NCI-H1436 (cell line): ENCODE measurements at regions not wholly inside any gene's neighbourhood (a gene's known extent, or its start where the extent isn't known, plus 50 kb on each side); places are given as distances from the start of the nearest gene placed in this dataset.
"Not testable (repeated sequence)": the region's sequence is repeated elsewhere in the genome, so short reads cannot be mapped to it uniquely, and the experiment has no call there.

Experiments
- DNase-seq: peaks from one replicate; lab custom pipeline; 2025; lab: John Stamatoyannopoulos, UW

DNA sequence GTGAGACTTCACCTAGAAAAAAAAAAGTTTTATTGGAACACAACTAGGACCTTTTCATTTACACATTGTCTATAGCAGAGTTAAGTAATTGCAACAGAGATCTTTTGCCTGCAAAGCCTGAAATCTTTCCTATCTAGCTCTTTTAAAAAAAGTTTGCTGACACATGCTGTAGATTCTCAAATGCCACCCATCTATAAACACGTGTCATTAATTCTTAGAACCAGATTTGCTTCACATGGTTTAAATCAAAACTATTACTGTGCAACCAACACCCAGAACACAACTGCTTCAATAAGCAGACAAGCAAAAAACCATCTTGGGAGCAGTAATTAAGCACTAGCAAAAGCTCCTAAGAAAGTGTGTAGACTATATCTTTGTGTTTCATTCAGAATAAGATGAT is 55.0 kb downstream of the OXSM start:
- no peak for DNase-seq

DNA sequence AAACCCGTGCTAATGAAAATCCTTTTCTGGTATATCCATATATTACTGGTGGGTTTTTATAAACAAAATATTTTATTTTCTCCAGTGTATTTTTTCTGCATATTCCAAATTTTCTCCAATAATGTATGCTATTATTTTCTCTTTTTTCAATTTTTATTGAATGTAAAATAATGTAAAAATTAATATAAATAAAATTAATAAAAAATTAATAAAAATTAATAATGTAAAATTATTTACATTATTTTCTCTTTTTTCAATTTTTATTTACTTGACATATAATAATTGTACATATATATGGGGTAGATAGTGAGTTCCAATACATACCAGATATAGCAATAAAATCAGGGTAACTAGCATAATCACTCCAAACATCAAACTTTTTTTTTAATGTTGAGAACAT is 56.4 kb downstream of the OXSM start:
- no peak for DNase-seq

DNA sequence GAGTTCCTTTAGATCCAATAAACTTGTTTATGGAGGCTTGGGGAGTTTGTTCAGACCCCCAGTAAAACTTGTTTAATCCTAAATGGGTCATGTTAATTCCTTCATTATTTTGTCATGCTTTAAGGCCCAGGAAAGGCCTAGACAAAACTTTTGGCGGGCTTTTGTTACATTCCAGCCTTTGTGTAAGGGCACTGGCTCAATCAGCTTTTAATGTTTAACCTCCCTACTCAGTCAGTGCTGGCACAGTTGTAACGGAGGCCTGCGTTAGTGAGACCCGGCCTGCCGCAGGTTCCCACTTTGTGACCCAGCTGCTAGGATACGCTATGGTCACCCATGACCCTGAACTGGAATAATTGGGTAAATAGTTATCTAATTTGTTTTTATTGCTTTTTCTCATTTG is 59.2 kb downstream of the OXSM start:
- DNase-seq, result no peak

DNA sequence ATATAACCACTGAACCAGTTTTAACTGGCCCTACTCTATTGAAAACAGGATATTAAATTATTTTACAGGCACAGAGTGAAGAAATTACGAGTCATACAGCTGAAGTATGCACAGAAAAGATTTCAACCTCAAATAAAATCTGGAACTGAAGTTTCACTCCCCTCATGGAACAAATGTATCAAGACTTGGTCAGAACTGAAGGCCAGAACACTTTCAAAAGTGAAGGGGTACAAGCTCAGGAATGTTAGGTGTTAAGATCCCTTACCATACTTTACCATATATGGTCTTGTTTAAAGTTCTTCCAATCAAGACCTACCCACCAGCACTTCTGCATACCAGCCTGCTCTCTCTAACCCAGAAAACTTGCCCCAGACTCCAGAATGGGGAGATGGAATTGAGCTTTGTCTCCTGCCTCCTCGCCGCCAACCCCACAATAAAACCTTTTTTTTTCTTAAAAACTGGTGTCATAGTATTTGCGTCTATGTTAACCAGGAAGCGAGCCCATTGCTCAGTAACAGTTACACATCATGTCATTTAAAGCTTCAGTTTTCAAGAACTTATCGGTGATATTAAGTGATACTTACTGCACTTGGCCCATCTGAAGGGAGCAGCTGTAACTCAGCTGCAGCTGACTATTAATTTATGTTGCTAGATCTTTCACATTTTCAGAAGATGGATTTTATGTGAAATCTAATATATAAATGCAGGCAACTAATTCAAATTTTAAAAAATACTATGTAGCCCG is 59.9 kb downstream of the OXSM start:
- DNase-seq, result no peak

DNA sequence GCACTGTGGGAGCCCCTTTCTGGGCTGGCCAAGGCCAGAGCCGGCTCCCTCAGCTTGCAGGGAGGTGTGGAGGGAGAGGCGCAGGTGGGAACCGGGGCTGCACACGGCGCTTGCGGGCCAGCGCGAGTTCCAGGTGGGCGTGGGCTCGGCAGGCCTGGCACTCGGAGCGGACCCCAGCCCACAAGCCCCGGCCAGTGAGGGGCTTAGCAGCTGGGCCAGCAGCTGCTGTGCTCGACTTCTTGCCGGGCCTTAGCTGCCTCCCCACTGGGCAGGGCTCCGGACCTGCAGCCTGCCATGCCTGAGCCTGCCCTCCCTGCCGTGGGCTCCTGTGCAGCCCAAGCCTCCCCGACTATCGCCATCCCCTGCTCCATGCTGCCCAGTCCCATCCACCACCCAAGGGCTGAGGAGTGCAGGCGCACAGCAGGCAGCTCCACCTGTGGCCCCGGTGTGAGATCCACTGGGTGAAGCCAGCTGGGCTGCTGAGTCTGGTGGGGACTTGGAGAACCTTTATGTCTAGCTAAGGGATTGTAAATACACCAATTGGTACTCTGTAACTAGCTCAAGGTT is 61.9 kb downstream of the OXSM start:
- not testable (repeated sequence) for DNase-seq

DNA sequence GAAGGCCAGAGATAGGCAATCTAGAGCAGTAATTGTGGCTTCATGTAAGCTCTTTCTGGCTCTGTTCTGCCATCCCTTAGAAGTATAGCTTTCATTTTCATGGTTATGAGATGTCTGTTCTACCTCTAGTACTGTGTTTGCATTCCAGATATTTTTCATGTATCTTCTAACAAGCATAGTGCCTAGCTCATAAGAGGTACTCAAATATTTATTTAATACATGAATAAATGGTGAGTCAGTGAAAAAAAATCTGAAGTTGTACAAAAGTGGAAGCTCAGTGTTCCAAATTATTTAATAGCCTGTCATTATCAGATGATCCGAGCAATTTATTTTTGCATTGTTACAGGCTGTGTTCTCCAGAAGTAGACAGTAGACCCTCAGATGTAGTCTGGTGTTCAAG is 64.3 kb downstream of the OXSM start:
- DNase-seq, result no peak

DNA sequence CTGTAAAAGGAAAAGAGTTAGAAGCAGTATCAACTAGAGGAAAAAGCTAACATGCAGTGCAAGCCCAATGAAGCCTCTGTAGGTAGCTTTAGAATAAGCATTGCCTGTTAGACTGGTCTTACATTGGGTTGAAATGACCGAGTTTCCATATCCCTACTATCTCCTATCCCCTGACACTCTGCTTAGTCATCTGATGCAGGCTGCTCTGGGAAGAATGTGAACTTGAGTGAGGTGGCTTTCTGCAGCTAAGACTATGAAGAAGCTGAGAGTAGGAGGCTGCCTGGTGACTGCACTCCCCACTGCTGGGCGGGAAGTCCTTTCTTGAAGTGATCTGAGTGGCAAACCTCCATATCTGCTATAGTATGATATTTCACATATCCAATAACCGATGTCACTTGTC is 64.7 kb downstream of the OXSM start:
- no peak for DNase-seq

DNA sequence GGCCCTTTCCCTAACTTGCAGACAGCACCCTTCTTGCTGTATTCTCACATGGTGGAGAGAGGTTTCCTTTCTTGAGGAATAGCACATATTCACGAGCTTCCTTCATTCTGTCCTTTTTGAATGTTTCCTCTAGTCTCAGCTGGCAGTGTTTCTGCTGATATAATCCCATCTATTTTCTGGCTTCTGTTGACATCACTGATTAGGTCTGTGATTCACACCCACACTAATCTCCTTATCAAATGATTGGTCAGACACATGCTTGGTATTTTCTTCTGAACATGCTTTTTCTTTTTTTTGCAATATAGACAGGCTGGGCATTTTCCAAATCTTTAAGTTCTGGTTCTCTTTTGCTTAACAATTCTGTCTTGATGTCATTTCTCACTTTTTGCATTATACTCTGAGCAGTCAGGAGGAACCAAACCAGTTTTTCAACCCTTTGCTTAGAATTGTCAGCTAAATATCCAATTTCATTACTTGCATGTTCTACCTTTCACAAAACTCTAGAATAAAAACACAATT is 65.4 kb downstream of the OXSM start:
- DNase-seq, result no peak

DNA sequence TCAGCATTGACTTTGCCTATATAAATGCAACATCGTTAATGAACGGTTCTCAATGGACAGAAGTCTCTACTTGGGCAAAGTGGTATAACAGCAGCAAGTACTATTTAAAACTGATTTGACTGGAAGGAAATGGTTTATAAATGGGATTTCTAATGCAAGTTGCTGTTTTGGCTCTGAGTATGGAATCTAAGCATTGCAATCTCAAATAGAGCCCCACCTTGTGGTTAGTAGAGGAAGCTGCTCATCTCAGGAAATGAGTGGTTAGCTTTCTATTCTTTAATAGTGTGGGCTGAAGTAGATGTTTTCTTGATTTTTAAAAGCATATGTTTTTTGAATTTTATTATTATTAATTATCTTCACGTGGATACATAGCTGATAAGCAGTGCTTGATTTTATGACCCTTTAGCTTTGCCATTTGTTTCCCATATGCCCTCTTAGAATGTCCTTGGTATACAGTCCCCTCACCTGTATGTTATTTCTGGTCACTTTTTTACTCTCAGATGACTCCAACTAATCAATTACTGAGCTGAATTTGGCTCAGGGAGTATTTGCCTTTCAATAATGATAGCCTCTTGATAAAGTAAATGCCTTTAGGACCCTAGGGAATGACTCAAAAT is 67.1 kb downstream of the OXSM start:
- peak; percentile 1 for DNase-seq

DNA sequence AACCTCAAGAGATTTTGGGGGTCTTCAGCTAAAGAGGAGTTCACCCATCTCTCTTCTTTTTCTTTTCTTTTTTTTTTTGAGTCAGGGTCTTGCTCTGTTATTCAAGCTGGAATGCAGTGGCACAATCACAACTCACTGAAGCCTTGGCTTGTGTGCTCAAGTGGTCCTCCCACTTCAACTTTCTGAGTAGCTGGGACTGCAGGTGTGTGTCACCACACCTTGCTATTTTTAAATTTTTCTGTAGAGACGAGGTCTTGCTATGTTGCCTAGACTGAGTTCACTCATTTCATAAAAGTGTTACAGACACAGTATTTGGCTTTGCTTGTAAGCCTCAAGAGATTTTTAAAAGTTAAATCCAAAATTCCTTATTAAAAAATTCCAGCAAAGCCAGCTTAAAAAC is 71.7 kb downstream of the OXSM start:
- no peak for DNase-seq

DNA sequence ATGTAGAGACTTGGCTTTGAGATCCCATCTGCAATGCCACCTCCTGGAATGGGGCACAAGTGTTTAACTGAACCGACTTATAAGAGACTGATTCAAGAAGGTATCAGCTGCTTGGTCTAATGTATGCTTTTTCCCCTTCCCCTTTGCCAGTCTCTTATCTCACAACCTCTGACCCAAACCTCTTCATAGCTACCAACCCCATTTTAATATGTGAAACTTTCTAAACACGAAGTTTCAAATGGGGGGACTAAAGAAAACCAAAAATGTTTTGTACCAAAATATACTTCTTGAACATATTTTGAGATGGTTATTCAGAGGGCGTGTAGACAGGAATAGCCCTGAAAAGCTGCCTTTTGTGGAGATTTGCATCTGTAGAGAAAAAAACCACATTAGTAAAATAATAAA is 73.1 kb downstream of the OXSM start:
- DNase-seq, result no peak

DNA sequence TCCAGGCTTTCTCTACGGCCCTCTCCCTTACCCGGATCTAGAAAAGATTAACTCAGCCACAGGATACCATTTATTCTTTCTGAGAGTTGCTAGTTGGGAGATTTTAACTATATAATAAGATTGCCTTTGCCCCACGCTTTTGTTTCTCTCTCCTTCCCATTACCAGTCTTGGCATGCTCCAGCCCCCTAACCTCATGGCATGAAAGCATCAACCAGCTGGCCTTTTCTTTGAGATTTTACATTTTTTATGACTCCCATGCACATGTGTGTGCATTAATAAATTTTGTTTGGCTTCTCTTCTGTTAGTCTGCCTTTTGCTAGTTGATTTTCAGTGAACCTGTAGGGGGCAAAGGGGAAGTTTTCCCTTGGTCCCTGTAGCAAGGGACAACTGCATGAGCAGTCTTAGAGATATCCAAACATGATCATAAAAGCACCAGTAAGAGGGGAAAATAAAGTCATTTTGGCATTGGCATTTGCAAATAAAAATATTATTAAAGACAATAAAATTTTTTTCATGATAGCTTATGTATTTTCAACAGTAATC is 73.6 kb downstream of the OXSM start:
- no peak for DNase-seq

DNA sequence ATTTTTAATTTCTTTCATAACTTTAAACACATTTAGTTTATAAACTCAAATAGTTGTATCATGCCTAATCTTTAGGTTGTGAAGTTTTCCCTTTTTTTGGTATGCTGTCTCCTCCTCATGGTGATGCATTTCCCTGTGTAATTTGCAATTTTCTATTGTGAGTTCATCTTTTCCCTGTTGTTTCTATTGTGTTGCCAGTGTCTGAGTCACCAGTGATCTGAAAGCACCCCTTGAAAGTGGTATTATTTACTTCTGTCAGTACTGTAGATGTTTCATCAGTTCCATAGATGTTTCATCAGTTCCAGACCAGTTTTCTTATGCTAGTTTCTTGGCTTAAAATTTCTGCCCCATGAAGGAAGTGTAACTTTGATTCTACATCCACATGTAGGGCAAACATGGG is 80.6 kb downstream of the OXSM start:
- no peak for DNase-seq

DNA sequence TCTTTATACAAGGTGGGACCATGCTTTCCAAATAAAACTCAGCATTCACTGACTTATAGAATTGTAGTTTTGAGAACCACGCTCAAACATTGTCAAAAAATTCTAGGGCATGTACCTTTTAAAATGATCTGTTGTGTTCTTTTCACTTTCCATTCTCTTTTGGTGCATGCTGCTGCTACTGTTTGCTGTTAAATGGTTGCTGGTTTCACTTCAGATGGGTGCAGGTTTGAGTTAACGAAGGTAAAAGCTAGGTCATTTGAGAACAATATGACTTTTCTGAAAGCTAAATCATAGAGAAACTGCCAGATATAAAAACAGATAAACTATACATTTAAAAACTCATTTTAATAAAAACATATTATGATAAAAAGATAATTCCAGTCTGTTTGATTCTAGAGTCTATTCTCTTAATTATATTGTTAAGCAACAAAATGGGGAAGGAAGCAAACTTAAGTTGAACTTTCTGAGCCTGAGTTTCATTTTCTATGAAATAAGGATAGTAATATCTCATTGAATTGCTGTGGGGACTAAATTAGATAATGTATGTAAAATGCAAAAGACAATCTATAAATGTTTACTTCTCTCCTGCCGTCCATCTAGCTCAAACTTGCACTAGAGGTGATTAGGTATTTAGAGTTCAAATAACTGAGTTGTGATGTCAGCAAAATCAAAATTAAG is 82.4 kb downstream of the OXSM start:
- DNase-seq, result no peak

DNA sequence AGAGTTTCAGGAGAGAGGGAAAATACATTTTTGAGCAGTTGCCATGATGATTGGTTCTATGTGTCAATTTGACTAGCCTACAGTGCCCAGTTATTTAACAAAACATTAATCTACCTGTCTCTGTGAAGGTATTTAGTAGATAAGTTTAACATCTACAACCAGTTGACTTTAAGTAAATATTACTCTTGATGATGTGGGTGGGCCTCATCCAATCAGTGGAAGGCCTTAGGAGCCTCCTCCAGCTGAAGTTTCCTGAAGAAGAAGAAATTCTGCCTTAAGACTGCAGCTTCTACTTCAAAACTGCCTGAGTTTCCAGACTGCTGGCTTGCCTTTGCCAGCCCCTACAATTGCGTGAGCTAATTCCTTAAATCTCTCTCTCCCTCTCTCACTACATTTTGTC is 93.6 kb downstream of the OXSM start:
- no peak for DNase-seq

DNA sequence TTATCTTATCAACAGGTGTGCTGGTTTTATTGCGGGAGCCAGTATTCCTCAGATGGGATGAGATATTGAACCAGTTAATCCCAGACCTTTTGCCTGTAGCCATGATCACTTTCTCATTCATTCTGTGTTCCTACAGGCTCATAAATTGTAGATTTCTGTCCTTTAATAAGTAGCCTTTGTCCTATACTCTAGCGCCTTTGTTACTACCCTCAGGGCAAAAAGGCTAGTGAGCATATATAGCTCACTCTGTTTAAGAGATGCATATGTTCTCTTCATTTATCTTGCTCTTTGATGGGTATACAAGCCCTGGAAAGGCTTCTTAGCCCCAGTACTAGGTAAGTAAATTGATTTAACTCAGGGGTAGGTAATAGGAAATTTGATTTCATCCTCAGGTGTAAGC is 95.1 kb downstream of the OXSM start:
- DNase-seq, result no peak

DNA sequence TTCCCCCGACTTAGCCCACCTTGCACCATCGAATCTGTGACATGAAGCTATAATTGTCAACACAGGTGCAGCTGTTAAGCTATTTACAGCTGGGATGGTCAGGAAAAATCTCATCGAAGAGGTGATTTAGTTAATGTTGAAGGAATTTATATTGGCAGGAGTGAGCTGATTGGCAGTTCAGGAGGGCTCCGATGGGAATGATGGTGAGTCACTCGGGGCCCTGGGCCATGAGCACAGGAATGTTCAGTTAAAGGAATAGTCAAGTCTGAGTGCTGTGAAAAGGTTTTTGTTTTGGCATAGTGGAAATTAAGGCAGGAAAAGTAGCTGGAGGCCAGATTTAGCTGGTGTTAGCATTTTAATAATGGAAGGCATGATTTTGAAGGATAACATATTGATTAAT is 95.7 kb downstream of the OXSM start:
- no peak for DNase-seq

DNA sequence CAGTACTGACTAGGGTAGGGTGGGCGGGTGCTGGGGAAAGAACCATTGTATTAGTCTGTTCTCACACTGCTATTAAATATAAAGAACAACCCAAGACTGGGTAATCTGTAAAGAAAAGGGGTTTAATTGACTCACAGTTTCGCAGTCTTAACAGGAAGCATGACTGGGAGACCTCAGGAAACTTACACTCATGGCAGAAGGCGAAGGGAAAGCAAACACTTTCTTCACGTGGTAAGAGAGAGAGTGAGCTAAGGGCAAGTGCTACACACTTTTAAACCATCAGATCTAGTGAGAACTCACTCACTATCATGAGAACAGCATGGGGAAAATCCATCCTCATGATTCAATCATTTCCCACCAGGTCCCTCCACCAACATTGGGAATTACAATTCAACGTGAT is 98.0 kb downstream of the OXSM start:
- no peak for DNase-seq

DNA sequence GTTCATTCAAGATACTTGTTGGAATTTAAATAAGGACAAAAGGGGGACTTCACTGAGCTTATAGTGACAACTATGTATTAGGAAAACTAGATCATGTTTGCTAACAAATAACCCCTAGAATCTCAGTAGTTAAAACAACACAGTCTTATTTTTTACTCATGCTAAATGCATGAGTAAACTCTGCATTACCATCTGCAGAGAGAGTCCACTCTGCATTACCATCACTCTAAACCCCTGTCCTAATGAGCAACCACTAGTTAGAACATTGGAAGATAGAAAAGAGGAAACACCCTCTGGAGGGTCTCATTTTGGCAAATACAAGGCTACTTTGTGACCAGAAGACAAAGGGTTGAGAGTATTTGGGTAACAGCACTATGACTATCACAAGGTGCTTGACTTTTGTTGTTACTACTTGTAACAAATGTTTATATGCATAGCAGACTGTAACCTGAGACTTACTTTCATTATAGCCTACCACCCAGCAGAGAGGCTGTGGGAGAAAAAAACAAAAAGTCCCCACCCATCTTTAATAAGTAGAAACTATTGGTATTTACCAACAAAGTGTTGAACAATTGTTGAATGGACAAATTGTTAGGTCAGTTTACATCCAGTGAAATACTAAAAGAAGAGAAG is 99.1 kb downstream of the OXSM start:
- no peak for DNase-seq

DNA sequence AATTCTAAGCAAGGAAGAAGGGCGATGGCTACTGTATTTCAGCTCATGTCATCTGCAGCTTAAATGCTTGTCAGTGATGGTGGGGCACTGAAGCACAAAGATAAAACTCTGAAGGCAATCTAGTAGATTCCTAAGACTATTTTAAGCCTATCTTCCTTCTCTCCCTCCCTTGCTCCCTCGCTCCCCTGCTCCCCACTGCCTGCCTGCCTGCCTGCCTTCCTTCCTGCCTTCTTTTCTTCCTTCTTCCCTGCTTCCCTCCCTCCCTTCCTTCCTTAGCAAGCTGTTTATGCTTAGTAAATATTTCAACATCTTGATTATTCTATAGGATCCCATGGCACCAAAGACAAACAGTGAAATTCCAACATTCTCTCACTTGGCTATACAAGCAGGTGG is 99.6 kb downstream of the OXSM start:
- DNase-seq, result no peak

DNA sequence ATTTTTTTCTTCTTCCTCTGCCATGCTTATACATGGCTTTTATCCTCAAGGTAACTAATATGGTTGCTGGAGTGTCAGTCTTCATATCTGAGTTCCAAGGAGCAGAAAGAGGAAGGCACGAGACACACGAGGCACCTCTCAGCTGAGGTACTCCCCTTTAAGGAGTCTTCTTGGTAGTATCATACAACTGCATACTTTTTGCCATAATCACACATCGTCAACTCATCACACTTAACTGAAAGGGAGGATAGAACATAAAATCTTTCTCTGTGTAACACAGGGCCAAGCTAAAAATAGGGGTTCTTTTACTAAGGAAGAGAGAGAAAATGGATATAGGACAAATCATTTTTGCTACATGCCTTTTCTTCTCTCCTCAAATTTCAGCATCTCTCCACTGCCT is 104.2 kb downstream of the OXSM start:
- DNase-seq, result no peak

DNA sequence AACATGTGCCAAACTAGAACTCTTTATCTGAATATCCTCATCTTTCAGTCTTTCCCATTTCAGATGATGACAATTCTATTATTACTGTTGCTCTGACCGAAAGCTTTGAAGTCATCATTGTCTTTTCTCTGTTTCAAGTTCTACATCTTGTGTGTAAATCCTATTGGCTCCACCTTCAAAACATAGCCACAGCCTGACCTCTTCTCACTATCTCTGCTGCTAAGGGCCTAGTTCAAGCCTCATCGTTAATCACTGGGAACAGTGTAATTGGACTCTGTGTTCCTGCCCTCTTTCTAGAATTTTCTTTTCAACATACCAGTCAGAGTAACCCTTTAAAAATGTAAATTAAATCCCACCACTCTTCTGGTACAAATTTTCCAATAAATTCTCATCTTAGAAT is 105.1 kb downstream of the OXSM start:
- DNase-seq, result no peak
